Middle frontal gyrus (tissue), 1 donor: ENCODE measurements at regions not wholly inside any gene's neighbourhood (a gene's known extent, or its start where the extent isn't known, plus 50 kb on each side); places are given as distances from the start of the nearest gene placed in this dataset.

Experiments
- DNase-seq: peaks from one replicate; pipeline ENCODE4 v3.0.0-alpha.2; 2015; ENCODE audit warnings: low spot score; ENCODE audit errors: extremely low spot score

GRCh38 chr20:24277196-24277595 lies 192.2 kb upstream of the SYNDIG1 start:
- no peak for DNase-seq

DNA sequence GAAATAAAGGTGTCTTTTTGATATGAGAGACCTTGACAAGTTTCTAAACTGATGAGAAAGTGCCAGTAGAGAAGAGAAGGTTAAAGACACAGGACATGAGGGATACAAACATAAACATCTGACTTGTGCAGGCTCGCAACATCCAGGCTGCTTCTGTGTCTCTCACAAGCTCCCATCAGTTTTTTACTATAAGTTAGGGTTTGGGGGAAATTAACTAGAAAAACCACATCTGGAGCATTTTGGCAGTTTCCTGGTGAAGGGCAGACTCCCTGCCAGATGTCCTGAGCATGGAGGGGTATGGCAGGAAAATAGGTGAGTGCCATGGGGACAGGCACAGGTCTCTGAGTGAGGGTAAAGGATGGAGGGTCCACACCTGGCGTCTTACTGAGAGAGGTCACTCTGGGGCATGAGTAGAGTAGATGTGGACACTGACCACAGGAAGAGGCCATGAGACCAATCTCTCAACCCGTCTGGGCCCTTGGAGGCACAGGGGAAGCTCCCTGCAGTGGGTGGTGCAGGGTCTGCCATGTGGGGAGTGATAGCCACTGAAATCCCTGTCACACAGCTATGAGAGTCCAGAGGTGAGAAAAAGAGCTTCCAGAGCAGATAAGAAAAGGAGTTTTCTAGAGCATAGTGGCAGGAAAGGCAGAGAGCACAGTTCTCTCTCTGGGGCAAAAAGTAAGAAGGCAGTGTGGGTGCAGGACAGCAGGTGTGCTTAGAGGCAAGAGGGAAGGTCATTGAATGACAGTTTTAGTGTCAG lies 193.3 kb upstream of the SYNDIG1 start:
- no peak for DNase-seq

DNA sequence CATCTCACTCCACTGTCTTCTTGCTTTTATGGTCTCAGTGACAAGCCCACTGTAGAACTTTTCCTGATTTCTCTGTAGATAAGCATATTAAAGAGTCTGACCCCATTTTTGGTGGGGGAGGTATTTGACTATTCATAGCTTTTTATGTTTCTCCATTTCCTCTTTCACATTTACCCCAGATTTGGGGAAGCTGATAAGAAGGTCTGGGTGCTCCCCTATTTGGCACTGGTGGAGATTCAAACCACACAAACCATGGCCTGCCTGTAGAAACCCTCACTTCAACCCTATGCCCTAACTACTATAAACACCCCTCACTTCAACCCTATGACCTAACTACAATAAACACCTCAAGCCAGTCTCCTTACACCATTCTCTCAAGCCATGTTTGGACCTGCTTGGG lies 196.2 kb upstream of the SYNDIG1 start:
- no peak for DNase-seq

DNA sequence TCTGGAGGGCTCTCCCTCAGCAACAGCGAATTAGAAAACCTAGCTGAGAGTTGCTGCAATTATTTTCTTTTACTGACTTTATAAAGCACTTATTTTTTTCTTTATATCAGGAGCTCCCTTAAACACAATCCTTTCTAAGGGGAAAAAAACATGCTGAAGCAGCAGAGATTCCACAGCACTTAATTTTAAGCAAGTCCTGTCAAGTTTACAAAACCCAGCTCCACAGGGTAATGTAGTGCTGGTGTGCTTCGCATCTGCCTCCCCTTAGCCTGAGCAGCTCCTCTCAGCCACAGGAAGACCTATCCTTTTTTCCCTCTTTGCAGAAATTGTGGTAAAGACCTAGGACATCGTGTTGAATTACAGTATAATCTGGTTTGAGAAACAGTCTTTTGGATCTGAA lies 208.1 kb upstream of the SYNDIG1 start:
- no peak for DNase-seq

- no peak for DNase-seq
Measured at GRCh38 chr20:24257171-24257570, 212.3 kb upstream of the SYNDIG1 start.

- DNase-seq = no peak
Measured at GRCh38 chr20:24256307-24256706, 213.1 kb upstream of the SYNDIG1 start.

- no peak for DNase-seq
Measured at GRCh38 chr20:24254480-24254879, 214.9 kb upstream of the SYNDIG1 start.

- DNase-seq = no peak
Measured at GRCh38 chr20:24253321-24253720, 216.1 kb upstream of the SYNDIG1 start.

DNA sequence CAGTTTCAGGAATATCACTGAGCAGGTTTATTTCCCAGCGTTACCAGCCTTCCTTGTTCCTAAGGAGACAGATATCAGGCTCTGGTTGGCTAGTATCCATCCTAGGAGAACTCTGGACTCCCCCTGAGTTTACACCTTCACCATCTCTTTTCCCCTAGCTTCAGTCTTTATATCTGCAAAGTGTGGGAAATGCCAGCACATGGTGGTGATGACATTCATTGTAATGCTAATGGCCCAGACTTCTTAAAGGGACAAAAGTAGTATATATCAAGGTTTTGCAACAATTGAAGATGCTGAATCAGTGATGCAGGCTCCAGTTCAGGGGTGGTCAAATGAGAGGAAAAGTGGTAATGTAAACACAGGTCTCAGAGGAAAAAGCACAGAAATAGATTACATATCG lies 224.3 kb upstream of the SYNDIG1 start:
- DNase-seq = no peak

- no peak for DNase-seq
Measured at GRCh38 chr20:24242763-24243162, 226.7 kb upstream of the SYNDIG1 start.

GRCh38 chr20:24241466-24241865 lies 228.0 kb upstream of the SYNDIG1 start:
- no peak for DNase-seq

- DNase-seq = no peak
Measured at GRCh38 chr20:24236963-24237362, 232.5 kb upstream of the SYNDIG1 start.

DNA sequence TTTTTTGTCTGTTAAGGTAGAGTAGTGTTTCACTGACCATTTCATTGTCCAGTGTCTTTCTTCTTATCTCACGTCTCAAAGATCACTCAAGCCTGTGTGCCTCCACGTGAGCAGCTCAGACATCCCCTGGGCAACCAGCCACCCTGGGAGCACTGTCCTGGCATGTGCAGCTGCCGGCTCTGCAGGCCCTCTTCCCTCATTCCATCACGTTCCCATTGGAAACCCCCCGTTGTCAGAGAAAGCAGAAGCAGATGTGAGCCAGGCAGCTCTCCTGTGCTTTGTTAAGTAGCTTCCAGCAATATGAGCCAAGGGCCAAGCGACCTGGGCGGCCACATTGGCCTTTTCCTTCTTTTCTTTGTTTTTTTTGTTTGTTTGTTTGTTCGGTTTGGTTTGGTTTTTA lies 233.2 kb upstream of the SYNDIG1 start:
- DNase-seq = no peak

- no peak for DNase-seq
Measured at GRCh38 chr20:24235296-24236175, 233.9 kb upstream of the SYNDIG1 start.

DNA sequence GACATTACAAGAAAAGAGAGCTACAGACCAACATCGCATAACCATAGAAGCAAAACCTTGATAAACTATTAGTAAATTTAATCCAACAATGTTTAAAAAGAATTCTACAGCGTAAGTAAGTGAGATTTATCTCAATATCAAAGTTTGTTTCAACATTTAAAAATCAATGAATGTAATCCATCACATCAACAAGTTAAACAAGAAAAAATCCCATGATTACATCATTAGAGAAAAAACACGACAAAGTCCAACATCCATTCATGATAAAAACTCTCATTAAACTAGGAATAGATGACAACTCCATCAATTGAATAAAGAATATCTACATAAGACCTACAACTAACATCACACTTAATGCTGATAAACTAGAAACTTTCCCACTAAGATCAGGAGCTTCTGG lies 239.0 kb upstream of the GGTLC1 start:
- no peak for DNase-seq

- DNase-seq = no peak
Measured at GRCh38 chr20:24212494-24212893, 223.9 kb upstream of the GGTLC1 start.

- no peak for DNase-seq
Measured at GRCh38 chr20:24211972-24212371, 223.4 kb upstream of the GGTLC1 start.

DNA sequence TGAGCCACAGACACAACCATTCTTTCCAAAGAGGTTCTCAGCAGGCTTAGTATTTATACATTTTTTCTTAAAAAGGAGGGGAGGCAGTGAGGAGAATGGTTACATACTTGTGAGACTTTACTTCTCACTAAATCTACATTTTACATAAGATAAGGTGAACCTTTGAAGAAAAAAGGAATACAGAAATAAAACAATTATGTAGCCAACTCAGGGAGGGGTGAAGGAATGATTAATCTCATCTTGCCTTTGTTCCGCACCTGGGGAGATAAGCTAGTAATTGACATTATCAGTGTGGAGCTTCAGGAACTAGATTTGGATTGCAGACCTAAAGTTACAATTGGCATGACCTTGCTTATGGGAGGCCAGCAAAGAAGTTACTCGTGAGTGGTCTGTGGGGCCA lies 221.8 kb upstream of the GGTLC1 start:
- DNase-seq = no peak

GRCh38 chr20:24208652-24209051 lies 220.1 kb upstream of the GGTLC1 start:
- DNase-seq = no peak

GRCh38 chr20:24207803-24208300 lies 219.3 kb upstream of the GGTLC1 start:
- no peak for DNase-seq

GRCh38 chr20:24206995-24207394 lies 218.4 kb upstream of the GGTLC1 start:
- DNase-seq = no peak

GRCh38 chr20:24203526-24204183 lies 215.1 kb upstream of the GGTLC1 start:
- DNase-seq = no peak
